Inflammatory macrophage treated with lipopolysaccharide for 1 hour (primary cell): ENCODE measurements at regions not wholly inside any gene's neighbourhood (a gene's known extent, or its start where the extent isn't known, plus 50 kb on each side); places are given as distances from the start of the nearest gene placed in this dataset.

Experiments
- DNase-seq, 2 donors: peaks; one replicate each; pipeline ENCODE4 v3.0.0-alpha.2; 2020 to 2022

DNA sequence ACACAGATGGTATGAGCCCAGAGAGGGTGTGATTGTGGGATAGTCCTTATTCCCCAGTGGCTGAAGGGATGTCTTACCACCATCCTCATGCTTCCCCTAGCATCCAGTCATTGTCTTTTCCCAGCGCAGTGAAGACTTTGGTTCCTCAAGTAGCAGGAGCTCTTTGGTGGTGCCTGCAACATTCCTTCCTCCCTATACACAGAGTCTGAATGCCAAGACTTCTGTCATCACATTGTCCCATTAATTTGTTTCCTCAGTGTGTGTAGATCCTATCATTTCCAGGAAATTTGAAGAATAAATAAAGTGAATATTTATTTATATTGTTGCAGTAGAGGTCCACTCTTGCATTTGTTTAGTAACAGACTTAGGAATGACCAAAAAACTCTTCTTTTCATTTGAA, 147.2 kb downstream of the DACT1 start:
- no peak for DNase-seq

DNA sequence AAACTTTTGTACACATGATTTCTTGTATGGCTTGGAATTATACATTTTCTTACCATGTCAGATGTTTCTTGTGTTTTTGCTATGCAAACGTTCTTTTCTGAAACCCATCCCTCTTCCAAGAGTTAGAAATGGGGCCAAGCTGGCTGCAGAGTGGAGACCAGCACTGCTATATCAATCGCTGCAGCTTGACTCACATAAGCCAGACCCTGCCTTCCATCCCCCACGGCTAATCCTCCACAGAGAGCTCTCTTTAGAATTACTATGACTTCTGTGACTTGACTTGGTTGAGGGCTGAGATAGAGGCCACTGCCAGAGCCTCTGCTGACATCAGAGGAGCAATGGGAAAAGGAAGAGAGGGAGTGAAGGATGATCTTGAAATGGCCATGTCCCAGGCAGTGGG, 147.9 kb downstream of the DACT1 start:
- DNase-seq = no peak

DNA sequence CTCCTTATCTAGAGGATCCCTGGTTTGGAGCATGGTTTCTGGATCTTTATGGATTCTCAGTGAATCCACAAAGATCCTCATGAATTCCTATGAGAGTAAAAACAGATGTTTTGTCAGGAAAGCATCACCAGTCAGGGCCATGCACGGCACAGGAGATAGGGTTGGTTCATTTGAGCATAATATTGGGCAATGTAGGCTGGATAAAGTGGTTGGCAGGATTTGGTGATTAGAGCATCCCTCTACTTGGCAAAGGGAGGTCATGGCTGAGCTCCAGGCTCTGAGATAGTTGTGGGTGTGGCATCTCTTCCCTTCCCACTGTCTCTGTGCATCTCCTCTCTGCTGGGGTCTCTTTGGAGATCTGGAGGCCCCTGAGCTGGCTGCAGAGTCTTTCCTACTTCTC, 149.8 kb downstream of the DACT1 start:
- no peak for DNase-seq

DNA sequence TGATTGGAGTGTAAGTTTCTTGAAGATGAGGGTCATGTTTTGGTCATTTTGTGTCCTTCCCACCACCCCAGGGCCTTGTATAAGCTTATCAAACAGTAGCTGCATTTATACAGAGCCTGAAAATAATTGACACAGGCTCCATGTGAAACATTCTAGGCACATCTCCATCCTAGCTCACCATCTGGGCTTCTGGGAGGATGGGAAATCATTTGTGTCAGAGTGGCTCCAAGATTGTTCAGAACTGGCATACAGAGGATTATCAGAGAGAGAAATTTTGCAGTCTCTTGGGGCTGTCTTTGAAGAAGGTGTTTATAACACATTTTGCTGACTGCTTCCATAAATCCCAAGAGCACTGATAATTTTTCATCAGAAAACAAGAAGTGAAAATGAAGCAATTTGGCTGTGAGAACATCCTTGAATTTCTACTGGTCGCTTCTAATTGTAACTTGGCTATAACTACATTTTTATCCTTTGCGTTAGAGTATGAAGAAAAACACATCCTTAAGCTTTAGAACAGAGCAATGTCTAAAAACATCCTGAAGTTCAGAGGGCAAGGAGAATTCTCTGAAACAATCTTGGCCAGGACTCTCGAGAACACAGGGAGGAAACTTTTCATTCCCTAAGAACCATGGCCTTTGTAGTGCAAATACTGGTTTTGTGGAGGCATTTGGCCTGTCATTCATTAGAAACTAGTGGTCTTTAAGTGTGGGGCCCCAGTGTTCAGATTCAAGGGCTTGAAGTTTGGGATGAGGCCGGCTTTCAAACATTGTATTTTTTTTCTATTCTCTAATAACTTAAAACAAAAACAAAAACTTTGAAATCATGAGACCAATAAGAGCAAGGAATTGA, 151.1 kb downstream of the DACT1 start:
- no peak for DNase-seq

DNA sequence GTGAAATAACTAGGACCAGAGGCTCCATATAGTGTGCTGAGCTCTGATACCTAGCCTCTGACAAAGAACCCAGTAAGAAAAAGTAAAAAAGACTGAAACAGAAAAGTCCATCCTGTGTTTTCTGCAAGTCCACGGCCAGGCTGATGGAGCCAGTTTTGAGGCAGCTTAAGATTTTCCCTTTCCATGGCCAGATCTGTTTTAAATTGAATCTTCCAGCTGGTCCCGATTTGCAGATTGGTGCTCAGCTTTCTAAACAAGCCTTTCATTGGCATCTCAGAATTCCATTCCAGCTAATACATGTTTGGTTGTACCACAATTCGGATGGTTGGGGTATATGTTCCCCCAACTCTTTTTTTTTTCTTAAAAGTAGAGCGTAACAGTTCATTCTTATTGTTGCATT, 152.0 kb downstream of the DACT1 start:
- DNase-seq = no peak

DNA sequence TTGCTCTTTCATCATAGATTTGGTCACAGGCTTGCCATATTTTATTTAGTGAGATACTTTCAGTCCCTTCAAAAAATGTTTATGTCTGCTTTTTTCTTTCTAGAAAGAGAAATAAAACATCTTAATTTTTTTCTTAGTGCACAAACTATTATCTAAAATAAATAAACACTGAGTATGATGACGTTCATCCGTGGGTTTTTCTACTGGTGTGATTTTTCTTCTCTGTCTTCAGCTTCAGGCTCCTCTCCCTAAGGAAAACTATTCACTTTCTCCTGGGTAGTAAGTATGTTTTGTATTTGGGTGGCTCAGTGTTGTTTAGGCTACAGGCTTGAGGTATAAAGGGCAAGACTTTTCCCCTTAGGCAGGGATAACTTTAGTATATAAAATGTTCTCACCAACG, 154.7 kb downstream of the DACT1 start:
- no peak for DNase-seq

GRCh38 chr14:58793131-58793740, 155.5 kb downstream of the DACT1 start:
- no peak for DNase-seq

- DNase-seq = no peak
Measured at GRCh38 chr14:58794993-58795762, 157.4 kb downstream of the DACT1 start.

GRCh38 chr14:58796242-58797009, 158.7 kb downstream of the DACT1 start:
- DNase-seq = no peak

GRCh38 chr14:58797010-58797429, 159.3 kb downstream of the DACT1 start:
- no peak for DNase-seq

GRCh38 chr14:58798173-58798572, 160.4 kb downstream of the DACT1 start:
- no peak for DNase-seq

DNA sequence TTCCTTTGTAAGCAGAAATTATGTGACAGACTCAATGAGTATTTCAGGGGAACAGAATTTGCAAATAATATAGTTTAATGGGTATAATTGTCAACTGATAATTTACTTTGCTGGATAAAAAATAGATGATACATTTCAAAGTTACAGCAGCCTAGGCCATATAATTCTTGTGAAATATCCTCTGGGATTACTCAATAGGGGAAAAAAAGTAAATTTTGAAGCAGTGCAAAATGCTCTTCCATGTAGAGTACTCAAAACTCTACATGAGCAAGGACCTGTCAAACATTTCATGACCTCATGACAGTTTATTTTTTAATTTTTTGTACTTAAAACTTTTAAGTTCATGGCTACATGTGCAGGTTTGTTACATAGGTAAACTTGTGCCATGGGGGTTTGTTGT, 163.3 kb downstream of the DACT1 start:
- peak; percentile 26 to 63 for DNase-seq

- DNase-seq = no peak
Measured at GRCh38 chr14:58805057-58805456, 167.3 kb downstream of the DACT1 start.

- DNase-seq = no peak
Measured at GRCh38 chr14:58805605-58806409, 168.0 kb downstream of the DACT1 start.

GRCh38 chr14:58807191-58807590, 169.4 kb downstream of the DACT1 start:
- no peak for DNase-seq

DNA sequence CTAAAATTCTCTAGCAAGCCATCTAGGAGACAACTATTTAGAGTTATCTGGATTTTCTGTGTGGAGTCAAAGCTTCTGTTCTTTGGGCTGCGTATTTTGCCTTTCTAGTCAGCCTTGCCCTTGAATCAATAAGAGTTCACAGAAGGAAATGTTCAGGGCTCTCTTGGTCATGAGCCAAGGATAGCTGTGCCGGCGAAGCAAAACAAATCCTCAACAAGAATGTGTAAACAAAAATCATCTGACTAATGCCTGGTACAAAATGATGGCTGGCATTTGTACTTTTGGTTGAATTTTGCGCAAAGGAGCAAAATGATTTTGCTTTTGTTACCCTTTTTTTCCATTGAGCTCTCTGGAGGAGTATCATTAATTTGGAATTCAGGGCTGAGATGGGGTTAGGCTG, 171.1 kb downstream of the DACT1 start:
- no peak for DNase-seq

GRCh38 chr14:58809520-58809919, 171.8 kb downstream of the DACT1 start:
- no peak for DNase-seq

DNA sequence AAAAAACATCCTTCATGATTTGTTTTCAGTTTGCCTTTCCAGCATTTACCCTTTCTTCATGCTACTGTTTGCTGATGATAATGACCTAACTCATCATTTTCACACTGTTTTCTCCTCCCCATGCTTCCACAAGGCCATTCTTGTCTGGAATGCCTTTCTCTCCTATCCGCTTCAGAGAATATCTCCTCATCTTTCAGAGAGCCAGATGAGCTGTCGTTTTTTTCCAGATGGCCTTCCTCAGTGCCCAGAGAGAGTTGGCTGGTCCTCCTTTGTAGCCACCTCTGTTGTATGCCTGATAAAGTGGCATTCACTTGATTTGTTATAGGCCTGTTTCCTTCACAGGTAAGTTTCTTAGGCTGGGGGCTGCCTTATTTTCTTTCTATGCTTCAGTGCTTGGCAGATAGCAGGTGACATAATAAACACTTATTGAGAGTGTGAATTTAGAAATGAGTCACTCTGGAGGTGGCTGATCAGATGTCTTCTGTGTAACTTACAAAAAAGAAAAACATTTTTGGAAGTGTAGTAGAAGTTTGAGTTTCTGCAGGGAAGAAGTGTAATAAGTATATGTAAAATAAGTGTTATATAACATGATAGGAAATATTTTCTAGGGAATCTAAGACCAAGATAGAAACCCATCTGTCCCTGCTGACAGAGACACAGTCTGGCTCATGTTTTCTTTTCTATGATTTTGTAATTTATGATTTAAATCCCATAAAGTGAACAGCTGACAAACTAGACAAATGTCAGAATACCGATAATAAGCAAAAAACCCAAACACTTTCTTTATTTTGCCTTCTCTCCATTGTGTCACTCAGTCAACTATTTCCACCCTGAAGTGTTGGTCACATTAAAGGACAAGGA, 174.5 kb downstream of the DACT1 start:
- DNase-seq = no peak

DNA sequence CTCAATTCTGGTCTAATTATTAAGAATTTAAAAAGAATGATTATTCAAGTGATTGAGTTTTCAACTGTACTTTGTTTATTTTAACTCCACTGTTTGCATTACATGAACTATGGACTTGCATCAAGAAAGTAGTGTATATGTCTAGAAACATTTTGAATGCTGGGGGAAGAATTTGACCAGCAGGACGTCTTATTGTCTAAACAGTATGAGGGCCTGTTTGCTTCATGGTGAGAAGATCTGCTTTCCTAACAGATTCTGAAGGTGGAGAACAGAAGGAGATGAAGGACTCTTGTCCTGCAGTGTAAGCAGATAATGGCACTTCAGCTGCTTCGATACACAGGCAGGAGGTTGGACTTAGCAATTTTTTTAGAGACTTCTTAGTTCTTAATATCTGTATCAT, 176.0 kb downstream of the DACT1 start:
- DNase-seq = no peak

DNA sequence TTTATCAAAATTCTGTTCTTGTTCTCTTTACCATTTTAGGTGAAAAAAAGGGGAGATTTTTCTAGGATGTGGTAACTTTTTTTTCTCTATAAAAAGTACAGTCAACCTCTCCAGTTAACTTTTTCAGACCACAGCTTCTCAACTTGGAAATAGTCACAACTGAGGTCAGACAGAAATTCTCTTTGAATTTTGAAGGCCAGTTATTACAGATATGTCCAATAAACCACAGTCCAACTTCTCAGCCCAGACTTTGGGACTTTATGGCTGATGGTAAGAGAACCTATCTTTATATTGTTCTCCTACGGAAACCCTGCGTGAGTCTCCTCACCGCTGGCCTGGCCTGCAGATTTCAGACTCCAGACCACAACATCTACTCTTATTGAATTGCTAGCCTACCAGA, 176.7 kb downstream of the DACT1 start:
- DNase-seq = no peak

DNA sequence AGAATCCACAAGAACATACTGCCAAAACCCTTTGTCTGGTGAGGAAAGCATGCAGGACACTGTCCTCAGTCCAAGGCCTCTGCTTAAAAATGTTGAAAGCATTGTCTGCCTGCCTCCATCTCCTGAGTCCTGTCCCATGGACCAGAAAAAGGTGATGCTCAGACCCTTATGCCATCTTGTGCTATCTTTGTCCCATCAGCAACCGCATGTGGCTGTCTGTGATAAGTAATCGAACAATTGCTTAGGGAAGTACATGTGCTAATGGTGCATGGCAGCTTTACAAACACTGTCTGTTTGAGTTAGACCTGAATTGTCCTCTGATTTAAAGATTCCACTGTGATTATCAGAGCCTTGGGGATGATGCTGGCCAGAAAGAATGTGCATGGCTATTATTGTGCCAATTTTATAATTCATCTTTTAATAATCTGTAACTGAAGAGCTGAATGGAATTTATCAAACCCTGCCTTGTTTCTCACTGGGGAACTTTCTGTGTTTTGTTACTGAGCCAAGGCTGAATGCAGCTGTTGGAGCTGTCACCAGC, 177.5 kb downstream of the DACT1 start:
- no peak for DNase-seq
